ELR (cell line): ENCODE measurements at regions not wholly inside any gene's neighbourhood (a gene's known extent, or its start where the extent isn't known, plus 50 kb on each side); places are given as distances from the start of the nearest gene placed in this dataset.

ENCODE experiments used
- DNase-seq: peaks from one replicate; pipeline ENCODE4 v3.0.0-alpha.2; 2015; ENCODE audit warnings: low read depth

GRCh38 chr3:17795280-17795679 is 52.8 kb upstream of the TBC1D5 start:
- no peak for DNase-seq

- no peak for DNase-seq
Measured at GRCh38 chr3:17793542-17794195, 51.2 kb upstream of the TBC1D5 start.
